Stimulated activated CD4-positive, alpha-beta T cell treated with anti-CD3 and anti-CD28 coated beads, Interleukin-15, amount 100 ng/mL, for 48 hours (primary cell): ENCODE measurements at regions not wholly inside any gene's neighbourhood (a gene's known extent, or its start where the extent isn't known, plus 50 kb on each side); places are given as distances from the start of the nearest gene placed in this dataset.
"Not testable (repeated sequence)": the region's sequence is repeated elsewhere in the genome, so short reads cannot be mapped to it uniquely, and the experiment has no call there.

Experiments
- DNase-seq, 2 donors: peaks; one replicate each; pipeline ENCODE4 v3.0.0-alpha.2; 2020; ENCODE audit warnings: low read depth in 2 of 2

DNA sequence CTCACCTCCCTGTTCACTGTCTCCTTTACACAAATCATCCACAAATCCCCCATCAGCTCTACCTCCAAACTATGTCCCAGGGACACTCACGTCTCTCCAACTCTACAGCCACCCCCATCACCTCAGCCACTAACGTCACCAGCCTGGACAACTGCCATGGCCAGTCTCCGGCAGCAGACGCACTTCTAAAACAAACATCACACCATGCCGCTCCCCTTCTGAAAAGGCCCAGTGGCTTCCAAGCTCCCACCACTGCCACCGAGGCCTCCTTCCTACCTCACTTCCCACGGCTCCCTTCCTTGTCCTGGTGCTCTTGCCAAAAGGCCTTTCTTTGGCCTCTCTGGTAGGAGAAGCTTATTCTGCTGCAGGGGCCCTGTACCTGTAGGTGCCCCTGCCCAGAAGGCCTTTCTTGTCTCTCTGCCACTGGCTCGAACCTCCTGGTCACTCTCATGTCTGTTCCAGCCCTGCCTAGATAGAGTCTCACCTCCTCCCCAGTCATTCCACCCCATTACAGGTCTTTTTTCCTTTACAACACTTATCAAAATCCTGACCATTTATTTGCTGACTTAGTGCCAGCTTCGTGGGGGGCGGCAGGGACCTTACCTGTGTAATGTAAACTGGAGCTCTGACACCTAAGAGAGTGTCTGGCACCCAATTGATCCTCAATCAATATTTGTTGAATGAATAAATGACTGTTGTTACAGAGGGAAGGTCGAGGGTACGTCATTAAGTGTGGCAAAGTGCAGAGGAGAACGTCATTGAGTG lies 304.2 kb downstream of the GOLGA6L6 start:
- not testable (repeated sequence) for DNase-seq

DNA sequence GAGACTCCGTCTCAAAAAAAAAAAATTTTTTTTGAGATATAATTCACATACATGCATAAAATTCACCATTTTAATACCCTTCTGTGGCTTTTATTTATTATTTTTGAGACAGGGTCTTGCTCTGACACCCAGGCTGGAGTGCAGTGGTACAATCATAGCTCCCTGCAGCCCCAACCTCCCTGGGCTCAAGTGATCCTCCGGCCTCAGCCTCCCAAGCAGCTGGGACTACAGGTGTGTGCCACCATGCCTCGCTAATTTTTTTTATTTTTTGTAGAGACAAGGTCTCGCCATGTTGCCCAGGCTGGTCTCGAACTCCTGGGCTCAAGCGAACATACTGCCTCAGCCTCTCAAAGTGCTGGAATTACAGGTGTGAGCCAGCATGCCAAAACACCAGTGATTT lies 305.9 kb downstream of the GOLGA6L6 start:
- DNase-seq = not testable (repeated sequence)

DNA sequence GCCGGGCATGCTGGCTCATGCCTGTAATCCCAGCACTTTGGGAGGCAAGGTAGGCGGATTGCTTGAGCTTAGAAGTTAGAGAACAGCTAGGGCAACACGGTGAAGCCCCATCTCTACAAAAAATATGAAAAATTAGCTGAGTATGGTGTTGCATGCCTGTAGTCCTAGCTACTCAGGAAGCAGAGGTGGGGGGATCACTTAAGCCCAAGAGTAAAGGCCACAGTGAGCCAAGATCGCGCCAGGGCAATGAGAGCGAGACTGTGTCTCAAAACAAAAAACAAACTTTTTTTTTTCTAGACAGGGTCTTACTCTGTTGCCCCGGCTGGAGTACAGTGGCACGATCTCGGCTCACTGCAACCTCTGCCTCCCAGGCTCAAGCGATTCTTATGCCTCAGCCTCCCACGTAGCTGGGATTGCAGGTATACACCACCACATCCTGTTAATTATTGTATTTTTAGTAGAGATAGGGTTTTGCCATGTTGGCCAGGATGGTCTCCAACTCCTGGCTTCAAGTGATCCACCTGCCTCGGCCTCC lies 307.5 kb downstream of the GOLGA6L6 start:
- DNase-seq = not testable (repeated sequence)

- not testable (repeated sequence) for DNase-seq
Measured at GRCh38 chr15:20232457-20232856, 309.1 kb downstream of the GOLGA6L6 start.

DNA sequence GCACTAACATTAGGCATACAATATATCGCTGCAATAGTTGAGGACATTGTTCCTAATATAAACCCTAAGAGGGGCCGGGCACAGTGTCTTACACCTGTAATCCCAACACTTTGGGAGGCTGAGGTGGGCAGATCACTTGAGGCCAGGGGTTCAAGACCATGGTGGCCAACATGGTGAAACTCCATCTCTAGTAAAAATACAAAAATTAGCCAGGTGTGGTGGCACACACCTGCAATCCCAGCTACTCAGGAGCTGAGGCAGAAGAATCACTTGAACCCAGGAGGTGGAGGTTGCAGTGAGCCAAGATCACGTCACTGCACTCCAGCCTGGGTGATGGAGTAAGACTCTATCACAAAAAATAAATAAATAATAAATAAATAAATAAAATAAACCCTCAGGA lies 310.9 kb downstream of the GOLGA6L6 start:
- not testable (repeated sequence) for DNase-seq

- not testable (repeated sequence) for DNase-seq
Measured at GRCh38 chr15:20228791-20229190, 312.8 kb downstream of the GOLGA6L6 start.

GRCh38 chr15:20227119-20227853 lies 314.3 kb downstream of the GOLGA6L6 start:
- DNase-seq = not testable (repeated sequence)

DNA sequence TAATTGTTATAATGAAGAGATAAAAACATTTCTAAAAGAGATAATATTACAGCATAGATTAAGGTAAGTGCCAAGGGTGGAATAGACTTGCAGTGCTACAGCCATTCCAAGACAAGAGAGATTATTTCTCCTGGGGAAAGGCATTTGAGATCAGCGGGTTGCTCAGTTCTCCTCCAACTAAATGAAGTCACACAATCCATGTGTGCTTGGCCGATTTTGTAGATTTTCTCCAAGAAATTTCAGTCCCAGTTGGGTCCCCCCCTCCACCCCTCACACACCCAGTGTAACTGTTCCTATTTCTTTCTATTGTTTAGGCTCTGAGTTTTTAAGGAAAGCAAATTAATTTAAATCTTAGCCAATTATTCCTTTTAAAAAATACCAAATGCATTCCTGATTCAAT lies 315.1 kb downstream of the GOLGA6L6 start:
- not testable (repeated sequence) for DNase-seq

DNA sequence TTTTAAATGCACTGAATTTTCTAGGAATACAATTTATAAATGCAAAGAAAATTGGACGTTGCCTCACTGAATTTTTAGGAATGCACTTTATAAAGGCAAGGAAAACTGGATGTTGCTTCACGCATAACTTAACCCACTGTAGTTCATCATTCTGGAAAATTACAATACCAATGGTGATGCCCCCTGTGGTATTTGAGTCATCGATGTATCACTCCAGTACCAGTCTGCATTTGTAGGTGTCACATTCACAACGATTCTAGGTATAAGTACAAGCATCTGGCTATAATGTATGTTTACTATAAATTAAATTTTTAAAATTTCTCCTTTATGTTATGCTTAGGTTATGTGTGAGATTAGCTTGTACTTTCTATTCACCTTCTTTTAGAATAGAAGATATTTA lies 320.5 kb downstream of the GOLGA6L6 start:
- not testable (repeated sequence) for DNase-seq

GRCh38 chr15:20219171-20219570 lies 322.4 kb downstream of the GOLGA6L6 start:
- DNase-seq = not testable (repeated sequence)

GRCh38 chr15:20215700-20216099 lies 325.9 kb downstream of the GOLGA6L6 start:
- DNase-seq = not testable (repeated sequence)

GRCh38 chr15:20214101-20214500 lies 327.5 kb downstream of the GOLGA6L6 start:
- DNase-seq = not testable (repeated sequence)

- not testable (repeated sequence) for DNase-seq
Measured at GRCh38 chr15:20211508-20211907, 330.1 kb downstream of the GOLGA6L6 start.

- not testable (repeated sequence) for DNase-seq
Measured at GRCh38 chr15:20209973-20210372, 331.6 kb downstream of the GOLGA6L6 start.

DNA sequence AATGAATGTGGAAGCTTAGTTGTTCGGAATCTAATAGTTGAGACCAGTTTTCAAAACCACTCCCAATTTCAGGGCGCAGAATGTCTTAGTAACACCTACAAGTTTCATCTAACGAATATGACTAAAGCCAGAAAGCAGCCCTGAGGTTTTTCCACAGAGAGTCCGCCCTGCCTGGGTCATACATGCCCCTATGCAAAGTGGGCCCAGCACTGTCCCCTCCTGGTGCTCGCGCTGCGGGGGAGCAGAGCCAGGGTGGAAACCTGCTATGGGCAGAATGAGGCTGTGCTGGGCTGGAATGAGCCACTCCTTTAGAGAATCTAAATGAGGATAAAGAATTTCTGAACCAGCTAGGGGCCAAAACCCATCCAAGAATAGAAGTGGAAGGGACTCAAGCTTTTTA lies 334.0 kb downstream of the GOLGA6L6 start:
- DNase-seq = not testable (repeated sequence)

- not testable (repeated sequence) for DNase-seq
Measured at GRCh38 chr15:20207198-20207597, 334.4 kb downstream of the GOLGA6L6 start.

GRCh38 chr15:20204177-20204866 lies 337.3 kb downstream of the GOLGA6L6 start:
- DNase-seq = not testable (repeated sequence)

DNA sequence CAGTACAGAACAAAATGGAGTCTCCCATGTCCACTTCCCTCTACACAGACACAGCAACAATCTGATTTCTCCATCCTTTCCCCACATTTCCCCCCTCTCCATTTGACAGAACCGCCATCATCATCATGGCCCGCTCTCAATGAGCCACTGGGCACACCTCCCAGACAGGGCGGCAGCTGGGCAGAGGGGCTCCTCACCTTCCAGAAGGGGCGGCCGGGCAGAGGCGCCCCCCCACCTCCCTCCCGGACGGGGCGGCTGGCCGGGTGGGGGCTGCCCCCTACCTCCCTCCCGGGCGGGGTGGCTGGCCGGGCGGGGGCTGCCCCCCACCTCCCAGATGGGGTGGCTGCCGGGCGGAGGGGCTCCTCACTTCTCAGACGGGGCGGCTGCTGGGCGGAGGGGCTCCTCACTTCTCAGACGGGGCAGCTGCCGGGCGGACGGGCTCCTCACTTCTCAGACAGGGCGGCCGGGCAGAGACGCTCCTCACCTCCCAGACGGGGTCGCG lies 337.9 kb downstream of the GOLGA6L6 start:
- DNase-seq = not testable (repeated sequence)

DNA sequence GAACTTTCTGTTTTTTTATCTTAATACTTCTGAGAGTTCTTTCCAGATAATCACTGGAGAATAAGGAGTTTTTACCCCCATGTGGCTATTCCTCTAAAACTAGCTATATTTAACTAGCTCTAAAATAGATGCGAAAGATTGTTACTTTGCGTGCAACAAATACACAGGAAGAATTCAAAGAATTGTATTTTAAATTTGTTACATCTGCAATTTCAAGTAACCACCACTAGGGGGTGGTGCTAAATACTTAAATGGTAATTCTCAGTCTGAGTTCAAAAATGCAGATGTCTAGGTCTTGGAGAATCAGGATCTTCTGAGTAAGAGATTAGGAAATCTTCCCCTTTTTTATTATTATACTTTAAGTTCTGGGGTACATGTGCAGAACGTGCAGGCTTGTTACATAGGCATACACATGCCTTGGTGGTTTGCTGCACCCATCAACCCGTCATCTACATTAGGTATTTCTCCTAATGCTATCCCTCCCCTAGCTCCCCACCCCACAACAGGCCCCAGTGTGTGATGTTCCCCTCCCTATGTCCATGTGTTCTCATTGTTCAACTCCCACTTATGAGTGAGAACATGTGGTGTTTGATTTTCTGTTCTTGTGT lies 346.9 kb downstream of the GOLGA6L6 start:
- DNase-seq = not testable (repeated sequence)

DNA sequence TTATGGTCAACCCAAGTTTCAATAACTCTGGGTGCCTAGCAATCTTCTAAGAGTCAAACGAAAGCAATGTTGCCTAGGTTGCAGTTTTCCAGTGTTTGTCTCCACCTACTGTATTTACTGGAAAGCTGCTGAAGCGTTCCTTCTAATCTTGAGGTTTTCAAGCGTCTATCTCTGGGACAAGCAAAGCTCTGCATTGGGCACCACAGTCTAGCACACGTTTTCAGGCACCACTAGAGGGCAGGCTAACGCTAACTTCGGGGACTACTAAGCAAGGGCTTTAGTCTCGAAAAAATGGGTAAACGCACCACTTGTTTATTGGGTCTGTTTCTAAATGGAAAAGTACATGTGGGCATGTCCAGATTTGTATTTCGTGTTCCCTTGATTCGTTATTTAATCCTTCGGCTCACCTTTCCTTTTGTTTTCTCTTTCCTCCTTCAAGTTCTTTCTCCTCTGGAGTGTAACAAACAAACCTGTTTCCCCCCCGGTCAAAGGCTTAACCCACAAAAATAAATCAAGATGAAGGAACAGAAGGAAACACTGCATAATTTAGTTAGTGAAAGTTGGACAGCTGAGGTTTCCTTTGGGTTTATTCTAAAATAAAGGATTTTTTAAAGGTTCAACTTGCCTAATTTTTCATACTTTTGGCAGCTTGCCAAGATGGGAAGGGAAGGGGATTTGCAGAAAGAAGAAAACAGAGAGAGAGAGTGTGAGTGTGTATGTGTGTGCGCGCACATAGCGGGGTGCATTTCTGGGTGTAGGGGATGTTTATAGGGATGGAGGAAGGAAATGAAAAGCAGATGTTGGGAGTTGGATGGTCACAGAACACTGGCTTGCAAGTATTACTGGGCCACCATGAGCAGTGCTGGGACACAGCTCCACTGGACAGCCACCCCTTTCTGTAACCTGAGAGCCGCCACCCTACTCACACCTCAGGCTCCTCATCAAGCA lies 348.3 kb downstream of the GOLGA6L6 start:
- peak; percentile 22 to 23 for DNase-seq
